ENCODE measurements at regions not wholly inside any gene's neighbourhood (a gene's known extent, or its start where the extent isn't known, plus 50 kb on each side); places are given as distances from the start of the nearest gene placed in this dataset.

- no peak for DNase-seq
- TF ChIP-seq CTCF (IDR thresholded peaks at IDR 0.05) (no peak), POLR2A (IDR thresholded peaks at IDR 0.05) (no peak)
- WGBS, 4 donors: 62 to 84% (median 79%) methylated on average over 3 of the region's 3 CpGs
- Histone ChIP-seq H3K27me3 (peaks cover 2% of the 10 kb centered on the region), H3K36me3 (replicated peaks in 1 of 2) (no peaks in the 10 kb centered on the region), H3K4me1 (replicated peaks in 1 of 2) (no peaks in the 10 kb centered on the region), H3K27ac (no peak overlapping the region), H3K4me3 (no peak overlapping the region), H3K9me3 (replicated peaks in 1 of 3) (no peaks in the 10 kb centered on the region)
- intact Hi-C loops (cut with DNase I): no loop called here
Observed at GRCh38 chr2:204126705-204127104, 190.1 kb downstream of the ICOS start.

DNA sequence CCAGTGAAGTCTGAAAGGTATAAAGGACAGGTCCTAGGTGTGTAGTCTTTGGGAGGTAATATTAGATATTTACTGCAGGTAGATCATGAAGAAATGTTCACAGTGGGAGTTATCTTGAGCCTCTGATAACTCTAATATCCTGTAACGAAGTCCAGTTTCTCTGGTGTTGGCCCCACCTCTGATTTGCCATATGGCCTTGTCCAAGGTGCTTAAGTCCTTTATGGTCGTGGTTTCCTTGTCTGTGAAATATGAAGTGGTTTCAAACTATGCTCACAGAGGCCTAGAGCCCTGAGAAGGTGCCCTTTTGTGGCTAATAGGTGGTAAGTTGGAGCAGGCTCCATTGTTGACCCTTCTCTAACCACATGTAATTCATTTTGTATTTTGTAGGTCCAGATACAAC, 190.7 kb downstream of the ICOS start:
- TF ChIP-seq POLR2A (IDR thresholded peaks at IDR 0.05) (no peak), CTCF (IDR thresholded peaks at IDR 0.05) (no peak)
- intact Hi-C loops (cut with DNase I): no loop called here
- no peak overlapping the region for H3K27ac ChIP-seq
- H3K4me1 ChIP-seq (replicated peaks in 1 of 2): no peaks in the 10 kb centered on the region
- H3K36me3 ChIP-seq (replicated peaks in 1 of 2): no peaks in the 10 kb centered on the region
- DNase-seq: no peak
- no peaks in the 10 kb centered on the region for H3K9me3 ChIP-seq (replicated peaks in 1 of 3)
- WGBS, 4 donors: 58 to 69% (median 65%) methylated on average over 2 of the region's 2 CpGs
- no peak overlapping the region for H3K4me3 ChIP-seq
- H3K27me3 ChIP-seq: peaks cover 2% of the 10 kb centered on the region

DNA sequence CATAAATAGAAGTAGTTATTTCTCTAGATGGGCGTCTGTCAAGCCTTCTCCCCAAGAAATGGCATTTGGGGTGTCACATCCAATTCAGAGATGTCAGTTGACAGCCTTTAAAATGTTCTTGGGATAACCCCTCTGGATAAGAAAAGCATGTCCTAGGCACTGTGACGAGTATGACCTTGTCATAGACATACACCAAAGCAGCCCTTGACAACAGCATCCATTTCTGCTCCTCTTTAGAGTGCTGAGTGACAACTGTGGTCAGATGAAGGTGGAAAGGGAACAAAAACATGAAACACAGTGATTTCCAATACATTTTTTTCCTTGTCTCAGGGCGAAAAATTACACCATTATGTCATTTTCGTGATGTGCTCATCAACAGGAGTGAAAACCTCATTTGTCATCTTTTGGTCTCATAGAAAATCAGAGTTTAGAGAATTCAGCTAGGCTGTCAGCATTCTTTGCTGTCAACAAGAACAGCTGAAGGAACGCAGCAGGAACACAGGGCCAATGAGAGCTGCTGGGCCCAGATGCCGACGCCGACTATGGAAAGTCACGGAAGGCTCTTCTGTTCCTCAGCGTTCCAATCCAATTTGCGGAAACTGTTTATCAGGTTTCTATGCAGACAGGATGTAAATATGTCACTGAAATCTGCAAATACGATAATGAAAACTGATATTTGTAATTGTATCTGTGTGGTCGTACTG, 193.2 kb downstream of the ICOS start:
- H3K27me3 ChIP-seq: peaks cover 2% of the 10 kb centered on the region
- H3K27ac ChIP-seq: no peak overlapping the region
- intact Hi-C loops (cut with DNase I): no loop called here
- TF ChIP-seq POLR2A (IDR thresholded peaks at IDR 0.05) (no peak), CTCF (IDR thresholded peaks at IDR 0.05) (no peak)
- H3K36me3 ChIP-seq (replicated peaks in 1 of 2): no peaks in the 10 kb centered on the region
- WGBS, 4 donors: 80 to 86% (median 83%) methylated on average over 13 of the region's 13 CpGs
- H3K4me1 ChIP-seq (replicated peaks in 1 of 2): no peaks in the 10 kb centered on the region
- DNase-seq: no peak
- H3K4me3 ChIP-seq: no peak overlapping the region
- no peaks in the 10 kb centered on the region for H3K9me3 ChIP-seq (replicated peaks in 1 of 3)

DNA sequence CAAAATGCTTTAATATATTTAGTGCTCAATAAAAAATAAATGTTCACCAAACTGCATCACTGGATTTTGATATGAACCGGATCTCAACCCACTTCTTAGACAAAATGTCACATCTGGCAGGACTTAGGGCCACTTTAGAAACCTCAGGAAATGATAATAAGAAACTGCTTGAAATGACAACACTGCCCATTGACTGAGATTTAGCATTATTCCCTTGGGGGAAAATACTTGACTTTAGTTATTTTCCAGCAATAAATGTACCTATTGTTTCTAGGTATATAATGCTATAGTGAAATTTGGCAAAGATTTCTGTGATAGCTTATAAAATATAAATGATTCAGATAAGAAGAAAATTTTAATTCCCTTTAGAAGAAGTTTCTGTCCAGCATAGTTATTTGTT, 195.1 kb downstream of the ICOS start:
- H3K36me3 ChIP-seq (replicated peaks in 1 of 2): no peaks in the 10 kb centered on the region
- H3K4me1 ChIP-seq (replicated peaks in 1 of 2): no peaks in the 10 kb centered on the region
- no peak for DNase-seq
- TF ChIP-seq CTCF (IDR thresholded peaks at IDR 0.05) (no peak), POLR2A (IDR thresholded peaks at IDR 0.05) (no peak)
- no peaks in the 10 kb centered on the region for H3K9me3 ChIP-seq (replicated peaks in 1 of 3)
- no peak overlapping the region for H3K4me3 ChIP-seq
- WGBS, 4 donors: 44 to 65% (median 61%) methylated on average over 1 of the region's 1 CpG
- no peak overlapping the region for H3K27ac ChIP-seq
- intact Hi-C loops (cut with DNase I): no loop called here
- peaks cover under 1% of the 10 kb centered on the region for H3K27me3 ChIP-seq
